ENCODE measurements at regions not wholly inside any gene's neighbourhood (a gene's known extent, or its start where the extent isn't known, plus 50 kb on each side); places are given as distances from the start of the nearest gene placed in this dataset.

DNA sequence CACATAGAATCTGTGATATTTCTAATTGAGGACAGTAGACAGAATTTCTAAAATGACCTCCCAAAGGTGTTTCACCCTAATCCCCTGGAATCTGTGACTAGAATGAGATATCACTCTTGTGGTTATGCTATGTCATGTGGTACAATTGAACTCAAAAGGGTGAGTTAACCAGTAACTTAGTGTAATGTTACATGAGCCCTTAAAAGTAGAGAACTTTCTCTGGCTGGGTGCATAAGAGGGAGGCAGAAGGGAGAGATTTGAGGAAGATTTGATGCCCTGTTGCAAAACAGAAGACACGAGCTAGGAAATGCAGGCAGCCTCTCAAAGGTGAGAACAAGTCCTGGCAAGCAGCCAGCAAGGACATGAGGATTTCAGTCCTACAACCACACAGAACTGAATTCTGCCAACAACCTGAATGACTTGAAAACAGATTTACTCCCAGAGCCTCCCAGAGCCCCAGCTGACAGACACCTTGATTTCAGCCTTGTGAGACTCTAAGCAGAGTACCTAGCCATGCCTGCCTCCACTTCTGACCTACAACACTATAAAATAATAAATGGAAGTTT, 160.3 kb downstream of the MTHFS start:
- TF ChIP-seq RAD21 (IDR thresholded peaks at IDR 0.05; ENCODE audit: low read depth): no peak

- TF ChIP-seq TCF12 (IDR thresholded peaks at IDR 0.05; ENCODE audit: low read depth) (no peak), EP300 (IDR thresholded peaks at IDR 0.05; ENCODE audit: borderline replicate concordance) (no peak), TEAD4 (IDR thresholded peaks at IDR 0.05) (no peak), CREB1 (IDR thresholded peaks at IDR 0.05; ENCODE audit: low read depth) (no peak), ZBTB7A (IDR thresholded peaks at IDR 0.05; ENCODE audit: low read depth) (no peak), CEBPB (IDR thresholded peaks at IDR 0.05) (no peak), EGR1 (IDR thresholded peaks at IDR 0.05) (no peak), TAF1 (IDR thresholded peaks at IDR 0.05; ENCODE audit: low read depth) (no peak), FOXM1 (IDR thresholded peaks at IDR 0.05; ENCODE audit: borderline replicate concordance, low read depth) (no peak)
These were observed 158.7 kb downstream of the MTHFS start for GRCh38 chr15:79738143-79738542.

DNA sequence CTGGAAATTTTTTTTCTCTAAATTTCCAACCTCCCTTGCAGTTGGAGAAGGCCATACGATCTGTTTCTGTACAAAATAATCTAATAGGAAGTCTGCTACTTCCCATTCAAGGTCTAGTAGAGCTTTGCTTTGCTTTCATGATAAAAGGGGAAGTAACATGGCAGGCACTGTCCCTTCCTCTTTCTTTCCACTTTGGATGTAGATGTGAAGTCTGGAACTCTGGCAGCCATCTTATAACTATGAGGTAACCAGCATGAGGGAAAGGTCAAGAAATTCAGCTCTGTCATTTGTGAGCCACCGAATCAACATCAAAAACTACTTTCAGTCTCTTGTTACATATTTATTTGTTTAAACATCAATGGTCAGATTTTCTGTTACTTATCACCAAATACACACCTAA, 156.3 kb downstream of the MTHFS start:
- TF ChIP-seq ZBTB7A (IDR thresholded peaks at IDR 0.05; ENCODE audit: low read depth): no peak
- no peak for TF ChIP-seq TCF12 (IDR thresholded peaks at IDR 0.05; ENCODE audit: low read depth)
- TF ChIP-seq CEBPB (IDR thresholded peaks at IDR 0.05): no peak
- TF ChIP-seq, protein P1, sequence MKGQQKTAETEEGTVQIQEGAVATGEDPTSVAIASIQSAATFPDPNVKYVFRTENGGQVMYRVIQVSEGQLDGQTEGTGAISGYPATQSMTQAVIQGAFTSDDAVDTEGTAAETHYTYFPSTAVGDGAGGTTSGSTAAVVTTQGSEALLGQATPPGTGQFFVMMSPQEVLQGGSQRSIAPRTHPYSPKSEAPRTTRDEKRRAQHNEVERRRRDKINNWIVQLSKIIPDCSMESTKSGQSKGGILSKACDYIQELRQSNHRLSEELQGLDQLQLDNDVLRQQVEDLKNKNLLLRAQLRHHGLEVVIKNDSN (IDR thresholded peaks at IDR 0.05): no peak

DNA sequence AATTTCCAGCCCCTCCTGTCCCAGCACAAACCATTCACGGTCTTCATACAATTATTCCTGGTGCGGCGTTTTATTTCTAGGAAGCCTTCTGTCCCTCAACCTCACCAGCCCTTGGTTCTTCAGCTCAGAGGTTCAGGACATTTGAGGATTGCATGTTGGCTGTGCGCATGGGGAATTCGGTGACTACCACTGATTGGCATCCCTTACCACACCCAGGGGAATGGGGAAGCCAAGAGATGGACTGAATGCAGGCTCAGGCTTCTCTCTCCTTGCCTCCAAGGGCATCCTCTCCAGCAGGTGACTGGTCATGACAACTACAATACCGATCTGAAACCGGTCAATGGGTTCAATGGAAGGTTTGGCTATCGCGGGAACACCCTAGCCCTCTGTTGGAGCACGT, 153.8 kb downstream of the MTHFS start:
- no peak for TF ChIP-seq CEBPB (IDR thresholded peaks at IDR 0.05)
- TF ChIP-seq, protein P1 (IDR thresholded peaks at IDR 0.05): no peak
- TF ChIP-seq TEAD4 (IDR thresholded peaks at IDR 0.05): peak; percentile 12; the same call in 1 of the 2 replicates

- TF ChIP-seq TEAD4 (IDR thresholded peaks at IDR 0.05): peak; percentile 43; the same call in 1 of the 2 replicates
These were observed 152.3 kb downstream of the MTHFS start for GRCh38 chr15:79744485-79744884.

DNA sequence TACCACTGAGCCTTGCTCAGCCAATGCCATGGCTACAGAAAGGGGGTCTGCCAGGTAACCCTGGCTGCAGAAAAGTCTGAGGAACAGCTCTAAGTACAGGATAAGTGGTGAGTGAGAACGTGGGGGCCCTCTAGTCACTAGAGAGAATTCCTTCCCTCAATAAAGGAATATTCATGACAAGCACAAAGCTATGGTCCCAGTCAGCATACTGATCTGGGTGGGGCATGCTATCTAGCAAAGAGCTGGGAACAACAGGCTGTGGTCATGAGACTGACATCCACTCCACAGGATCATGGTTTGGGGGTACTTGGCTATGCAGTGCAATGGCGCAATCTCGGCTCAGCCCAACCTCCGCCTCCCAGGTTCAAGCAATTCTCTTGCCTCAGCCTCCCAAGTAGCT, 140.4 kb downstream of the MTHFS start:
- TF ChIP-seq, protein P2, sequence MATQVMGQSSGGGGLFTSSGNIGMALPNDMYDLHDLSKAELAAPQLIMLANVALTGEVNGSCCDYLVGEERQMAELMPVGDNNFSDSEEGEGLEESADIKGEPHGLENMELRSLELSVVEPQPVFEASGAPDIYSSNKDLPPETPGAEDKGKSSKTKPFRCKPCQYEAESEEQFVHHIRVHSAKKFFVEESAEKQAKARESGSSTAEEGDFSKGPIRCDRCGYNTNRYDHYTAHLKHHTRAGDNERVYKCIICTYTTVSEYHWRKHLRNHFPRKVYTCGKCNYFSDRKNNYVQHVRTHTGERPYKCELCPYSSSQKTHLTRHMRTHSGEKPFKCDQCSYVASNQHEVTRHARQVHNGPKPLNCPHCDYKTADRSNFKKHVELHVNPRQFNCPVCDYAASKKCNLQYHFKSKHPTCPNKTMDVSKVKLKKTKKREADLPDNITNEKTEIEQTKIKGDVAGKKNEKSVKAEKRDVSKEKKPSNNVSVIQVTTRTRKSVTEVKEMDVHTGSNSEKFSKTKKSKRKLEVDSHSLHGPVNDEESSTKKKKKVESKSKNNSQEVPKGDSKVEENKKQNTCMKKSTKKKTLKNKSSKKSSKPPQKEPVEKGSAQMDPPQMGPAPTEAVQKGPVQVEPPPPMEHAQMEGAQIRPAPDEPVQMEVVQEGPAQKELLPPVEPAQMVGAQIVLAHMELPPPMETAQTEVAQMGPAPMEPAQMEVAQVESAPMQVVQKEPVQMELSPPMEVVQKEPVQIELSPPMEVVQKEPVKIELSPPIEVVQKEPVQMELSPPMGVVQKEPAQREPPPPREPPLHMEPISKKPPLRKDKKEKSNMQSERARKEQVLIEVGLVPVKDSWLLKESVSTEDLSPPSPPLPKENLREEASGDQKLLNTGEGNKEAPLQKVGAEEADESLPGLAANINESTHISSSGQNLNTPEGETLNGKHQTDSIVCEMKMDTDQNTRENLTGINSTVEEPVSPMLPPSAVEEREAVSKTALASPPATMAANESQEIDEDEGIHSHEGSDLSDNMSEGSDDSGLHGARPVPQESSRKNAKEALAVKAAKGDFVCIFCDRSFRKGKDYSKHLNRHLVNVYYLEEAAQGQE (IDR thresholded peaks at IDR 0.05; ENCODE audit: low read depth): no peak
- no peak for TF ChIP-seq RAD21 (IDR thresholded peaks at IDR 0.05; ENCODE audit: low read depth)

DNA sequence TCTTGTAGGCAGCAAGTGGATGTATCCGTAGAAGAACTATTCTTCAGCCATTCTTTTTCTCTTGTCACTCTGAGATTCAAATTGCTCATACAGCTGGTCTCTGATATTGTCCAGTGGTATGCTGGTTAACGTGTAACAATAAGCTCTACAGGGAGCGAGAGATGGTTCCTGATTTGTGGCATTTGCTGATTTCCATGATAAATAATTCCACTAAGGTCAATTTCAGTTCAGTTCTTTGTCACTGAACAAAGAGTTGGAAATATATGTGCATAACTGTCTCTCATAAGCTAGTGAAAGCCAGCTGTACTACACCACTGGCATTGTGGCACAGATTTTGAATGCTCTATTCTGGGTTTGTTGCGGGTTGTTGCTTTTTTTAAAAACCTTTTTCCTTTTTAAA, 131.7 kb downstream of the MTHFS start:
- TF ChIP-seq ZBTB7A (IDR thresholded peaks at IDR 0.05; ENCODE audit: low read depth): no peak
- no peak for TF ChIP-seq TAF1 (IDR thresholded peaks at IDR 0.05; ENCODE audit: low read depth)
- TF ChIP-seq EGR1 (IDR thresholded peaks at IDR 0.05): no peak
- no peak for TF ChIP-seq EP300 (IDR thresholded peaks at IDR 0.05; ENCODE audit: borderline replicate concordance)

DNA sequence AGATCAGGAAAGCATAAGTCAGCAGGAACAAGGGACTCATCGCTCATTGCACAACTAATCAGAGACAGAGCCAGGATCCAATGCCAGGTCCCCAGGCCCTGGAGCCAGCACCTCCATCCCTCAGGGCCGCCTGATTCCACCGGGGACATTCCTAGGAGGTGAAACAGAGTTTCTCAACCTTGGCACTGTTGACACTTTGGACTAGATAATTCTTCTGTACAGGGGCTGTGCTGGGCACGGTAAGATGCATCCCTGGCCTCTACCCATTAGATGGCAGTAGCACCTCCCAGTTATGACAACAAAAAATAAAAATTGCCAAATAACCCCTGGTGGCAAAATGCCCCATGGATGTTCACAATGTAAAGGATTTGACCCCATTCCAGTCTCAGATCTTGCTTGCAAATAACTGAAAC, 127.7 kb downstream of the MTHFS start:
- TF ChIP-seq TEAD4 (IDR thresholded peaks at IDR 0.05) (no peak), YY1 (IDR thresholded peaks at IDR 0.05; ENCODE audit: low read depth) (no peak), NFIC (IDR thresholded peaks at IDR 0.05) (no peak), TCF12 (IDR thresholded peaks at IDR 0.05; ENCODE audit: low read depth) (no peak), RAD21 (IDR thresholded peaks at IDR 0.05; ENCODE audit: low read depth) (no peak), EP300 (IDR thresholded peaks at IDR 0.05; ENCODE audit: borderline replicate concordance) (no peak), TAF1 (IDR thresholded peaks at IDR 0.05; ENCODE audit: low read depth) (no peak)
- TF ChIP-seq, protein P2 (IDR thresholded peaks at IDR 0.05; ENCODE audit: low read depth): no peak
- TF ChIP-seq, protein P1 (IDR thresholded peaks at IDR 0.05): no peak
- TF ChIP-seq, protein P3, sequence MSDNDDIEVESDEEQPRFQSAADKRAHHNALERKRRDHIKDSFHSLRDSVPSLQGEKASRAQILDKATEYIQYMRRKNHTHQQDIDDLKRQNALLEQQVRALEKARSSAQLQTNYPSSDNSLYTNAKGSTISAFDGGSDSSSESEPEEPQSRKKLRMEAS (IDR thresholded peaks at IDR 0.05): no peak

Data from Ishikawa (cell line).